ENCODE measurements at regions not wholly inside any gene's neighbourhood (a gene's known extent, or its start where the extent isn't known, plus 50 kb on each side); places are given as distances from the start of the nearest gene placed in this dataset.

DNA sequence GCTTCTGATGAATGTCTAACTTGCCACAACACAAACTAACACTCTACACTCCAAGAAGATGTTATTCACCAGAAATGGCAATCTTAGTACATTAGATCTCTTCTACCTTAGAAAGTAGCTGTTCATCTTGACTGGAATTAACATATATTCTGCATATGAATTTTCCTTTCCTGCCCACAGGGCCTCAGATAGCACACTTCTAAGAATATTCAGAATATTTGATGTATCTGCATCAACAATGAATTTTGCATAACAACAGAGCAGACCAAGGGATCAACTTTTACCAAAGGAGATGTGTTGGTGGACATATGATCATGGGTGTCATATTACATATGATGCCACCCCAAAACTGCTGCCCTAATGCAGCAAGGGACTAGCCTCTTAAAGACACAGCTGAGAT, 960.8 kb upstream of the GHITM start:
- TF ChIP-seq EZH2 (IDR thresholded peaks at IDR 0.05; ENCODE audit: low read length, unreplicated experiment) = no peak
- TF ChIP-seq, protein P1, sequence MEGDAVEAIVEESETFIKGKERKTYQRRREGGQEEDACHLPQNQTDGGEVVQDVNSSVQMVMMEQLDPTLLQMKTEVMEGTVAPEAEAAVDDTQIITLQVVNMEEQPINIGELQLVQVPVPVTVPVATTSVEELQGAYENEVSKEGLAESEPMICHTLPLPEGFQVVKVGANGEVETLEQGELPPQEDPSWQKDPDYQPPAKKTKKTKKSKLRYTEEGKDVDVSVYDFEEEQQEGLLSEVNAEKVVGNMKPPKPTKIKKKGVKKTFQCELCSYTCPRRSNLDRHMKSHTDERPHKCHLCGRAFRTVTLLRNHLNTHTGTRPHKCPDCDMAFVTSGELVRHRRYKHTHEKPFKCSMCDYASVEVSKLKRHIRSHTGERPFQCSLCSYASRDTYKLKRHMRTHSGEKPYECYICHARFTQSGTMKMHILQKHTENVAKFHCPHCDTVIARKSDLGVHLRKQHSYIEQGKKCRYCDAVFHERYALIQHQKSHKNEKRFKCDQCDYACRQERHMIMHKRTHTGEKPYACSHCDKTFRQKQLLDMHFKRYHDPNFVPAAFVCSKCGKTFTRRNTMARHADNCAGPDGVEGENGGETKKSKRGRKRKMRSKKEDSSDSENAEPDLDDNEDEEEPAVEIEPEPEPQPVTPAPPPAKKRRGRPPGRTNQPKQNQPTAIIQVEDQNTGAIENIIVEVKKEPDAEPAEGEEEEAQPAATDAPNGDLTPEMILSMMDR (conservative IDR thresholded peaks at IDR 0.05; ENCODE audit: low read depth, low read length) = no peak

All from PC-3 (cell line).